ENCODE measurements at regions not wholly inside any gene's neighbourhood (a gene's known extent, or its start where the extent isn't known, plus 50 kb on each side); places are given as distances from the start of the nearest gene placed in this dataset.

- Mint-ChIP-seq H3K27ac (no peak overlapping the region), H3K27me3 (no peaks in the 10 kb centered on the region), H3K36me3 (no peaks in the 10 kb centered on the region), H3K4me1 (no peaks in the 10 kb centered on the region), H3K4me3 (no peak overlapping the region), H3K9me3 (ENCODE audit: low read depth) (peaks cover 5% of the 10 kb centered on the region)
- CTCF ChIA-PET: no interaction called here
- no peak for DNase-seq
- ATAC-seq: no peak
These were observed 793.5 kb downstream of the OLFM4 start for GRCh38 chr13:53822136-53822535.

DNA sequence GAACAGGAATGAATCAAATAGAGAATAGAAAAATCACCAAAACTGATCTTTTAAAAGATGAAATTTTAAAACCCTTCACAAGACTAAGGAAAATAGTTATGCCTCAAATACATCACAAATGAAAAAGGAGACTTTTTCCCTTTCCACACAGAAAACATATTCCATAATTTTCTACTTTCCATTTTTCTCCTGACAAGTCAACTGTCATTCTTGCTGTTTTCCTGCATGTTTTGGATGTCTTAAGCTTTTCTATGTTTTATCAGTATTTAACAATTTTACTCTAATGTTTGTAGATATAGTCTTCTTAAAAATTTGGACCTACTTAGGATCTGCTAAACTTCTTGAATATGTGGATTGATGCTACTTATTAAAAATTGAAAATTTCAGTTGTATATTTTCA lies 810.8 kb downstream of the OLFM4 start:
- no peak for ATAC-seq
- no peak for DNase-seq
- Mint-ChIP-seq H3K4me1 (no peaks in the 10 kb centered on the region), H3K27ac (no peak overlapping the region), H3K9me3 (ENCODE audit: low read depth) (peaks cover 8% of the 10 kb centered on the region), H3K27me3 (no peaks in the 10 kb centered on the region), H3K36me3 (no peaks in the 10 kb centered on the region), H3K4me3 (no peak overlapping the region)
- CTCF ChIA-PET: no interaction called here

DNA sequence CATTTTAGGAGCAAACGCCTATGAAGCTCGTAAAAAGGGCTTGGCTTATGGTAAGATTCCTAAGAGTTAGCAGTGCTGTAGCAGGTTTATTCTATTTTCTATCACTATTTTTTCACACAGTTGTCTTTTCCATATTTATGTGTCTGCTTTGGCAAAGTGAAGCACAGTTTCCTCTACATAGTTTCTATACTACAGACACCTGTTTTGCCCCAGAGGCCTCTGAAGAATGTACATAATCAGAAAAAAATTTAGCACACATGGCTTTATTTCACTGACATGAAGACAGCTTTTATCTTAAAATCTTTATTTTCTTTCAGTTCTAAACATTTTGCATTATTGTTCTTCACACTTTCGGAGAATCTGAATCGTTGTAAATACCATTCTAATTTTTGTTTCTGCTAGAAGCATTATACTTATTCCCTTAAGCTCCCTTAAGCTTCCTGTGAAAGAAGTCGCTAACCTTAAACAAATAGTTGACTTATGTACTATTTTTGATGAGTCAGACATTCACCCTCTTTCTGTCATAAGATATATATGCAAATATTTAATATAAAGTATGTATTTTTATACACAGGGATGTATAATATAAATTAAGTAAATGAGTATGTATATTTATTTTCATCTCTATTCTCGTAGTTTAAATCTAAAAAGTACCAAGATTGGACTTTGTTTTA lies 816.0 kb downstream of the OLFM4 start:
- ATAC-seq: no peak

DNA sequence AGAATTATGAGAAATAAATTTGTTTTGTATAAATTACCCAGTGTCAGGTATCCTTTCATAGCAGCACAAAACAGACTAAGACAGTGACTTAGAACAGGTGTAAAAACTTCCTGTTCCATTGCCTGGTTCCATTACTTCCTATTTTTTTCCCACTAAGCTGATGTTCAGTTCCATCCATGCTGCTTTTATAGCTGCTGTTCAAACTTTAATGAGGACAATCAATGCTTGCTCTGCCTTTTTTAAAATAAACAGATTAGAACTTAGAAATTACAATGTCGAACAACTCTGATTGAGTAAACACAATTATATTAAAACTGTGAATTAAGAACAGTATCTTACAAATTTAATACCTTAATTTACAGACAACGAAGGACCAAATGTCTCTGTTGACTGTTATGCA lies 818.9 kb downstream of the OLFM4 start:
- Mint-ChIP-seq H3K4me3 (no peak overlapping the region), H3K4me1 (no peaks in the 10 kb centered on the region), H3K27me3 (no peaks in the 10 kb centered on the region), H3K36me3 (no peaks in the 10 kb centered on the region), H3K9me3 (ENCODE audit: low read depth) (peaks cover 12% of the 10 kb centered on the region), H3K27ac (no peak overlapping the region)
- DNase-seq (no peak), ATAC-seq (no peak)
- CTCF ChIA-PET: no interaction called here

More for the DNA sequence above, 816.0 kb downstream of the OLFM4 start:
- H3K27ac Mint-ChIP-seq: no peak overlapping the region
- H3K4me3 Mint-ChIP-seq: no peak overlapping the region
- no peak for DNase-seq
- CTCF ChIA-PET: no interaction called here
- peaks cover 11% of the 10 kb centered on the region for H3K9me3 Mint-ChIP-seq (ENCODE audit: low read depth)
- no peaks in the 10 kb centered on the region for H3K27me3 Mint-ChIP-seq
- no peaks in the 10 kb centered on the region for H3K36me3 Mint-ChIP-seq
- no peaks in the 10 kb centered on the region for H3K4me1 Mint-ChIP-seq

DNA sequence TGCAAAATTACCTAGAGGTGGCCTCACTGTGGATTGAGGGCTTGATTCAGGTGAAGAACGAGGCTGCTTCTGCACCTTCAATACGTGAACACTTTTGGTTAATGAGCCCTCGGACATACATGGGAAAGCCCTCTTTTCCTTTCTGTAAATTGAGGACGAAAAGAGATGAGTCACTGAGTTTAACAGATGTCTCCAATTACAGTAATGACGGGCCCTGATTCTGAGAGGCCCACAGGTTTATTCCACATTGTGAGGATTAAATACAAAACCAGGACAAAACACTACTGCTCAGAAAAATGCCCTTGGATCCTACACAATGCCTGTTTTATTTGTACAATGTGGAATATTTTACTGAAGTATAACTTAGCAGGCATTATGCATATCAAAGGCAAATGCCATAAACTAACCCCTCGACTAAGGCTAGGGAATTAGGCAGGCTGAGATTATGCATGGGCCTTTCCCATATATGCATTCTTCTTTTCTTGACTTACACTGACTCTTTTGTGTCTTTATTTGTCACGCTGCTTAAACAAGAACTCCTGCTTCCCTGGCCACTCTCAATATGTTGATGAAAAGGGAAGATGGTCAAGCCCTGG lies 819.9 kb downstream of the OLFM4 start:
- Mint-ChIP-seq H3K4me1 (no peaks in the 10 kb centered on the region), H3K36me3 (no peaks in the 10 kb centered on the region)

DNA sequence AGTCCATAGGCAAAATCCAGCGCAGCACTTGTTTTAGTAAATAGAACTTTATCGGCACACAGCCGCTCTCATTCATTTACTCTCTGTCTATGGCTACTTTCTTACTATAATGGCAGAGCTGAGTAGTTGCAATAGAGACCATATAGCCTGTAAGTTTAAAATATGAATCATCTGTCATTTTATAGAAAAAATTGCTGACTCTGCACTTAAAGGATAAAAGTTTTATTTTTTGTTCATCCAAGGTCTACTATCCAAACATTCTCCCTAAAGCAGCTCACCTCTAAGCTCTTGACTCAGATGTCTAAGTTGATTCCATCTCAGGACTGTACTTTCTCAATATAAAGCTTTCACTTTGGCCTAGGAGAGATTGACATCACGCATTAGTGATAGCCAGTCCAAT lies 825.7 kb downstream of the OLFM4 start:
- Mint-ChIP-seq H3K9me3 (ENCODE audit: low read depth) (peaks cover 15% of the 10 kb centered on the region), H3K4me3 (no peak overlapping the region), H3K36me3 (no peaks in the 10 kb centered on the region), H3K4me1 (no peaks in the 10 kb centered on the region), H3K27ac (no peak overlapping the region), H3K27me3 (no peaks in the 10 kb centered on the region)
- ATAC-seq (no peak), DNase-seq (no peak)
- CTCF ChIA-PET: no interaction called here

More for the DNA sequence above, 819.9 kb downstream of the OLFM4 start:
- CTCF ChIA-PET: no interaction called here
- Mint-ChIP-seq H3K4me3 (no peak overlapping the region), H3K27me3 (no peaks in the 10 kb centered on the region), H3K9me3 (ENCODE audit: low read depth) (peaks cover 9% of the 10 kb centered on the region), H3K27ac (no peak overlapping the region)
- ATAC-seq (no peak), DNase-seq (no peak)

DNA sequence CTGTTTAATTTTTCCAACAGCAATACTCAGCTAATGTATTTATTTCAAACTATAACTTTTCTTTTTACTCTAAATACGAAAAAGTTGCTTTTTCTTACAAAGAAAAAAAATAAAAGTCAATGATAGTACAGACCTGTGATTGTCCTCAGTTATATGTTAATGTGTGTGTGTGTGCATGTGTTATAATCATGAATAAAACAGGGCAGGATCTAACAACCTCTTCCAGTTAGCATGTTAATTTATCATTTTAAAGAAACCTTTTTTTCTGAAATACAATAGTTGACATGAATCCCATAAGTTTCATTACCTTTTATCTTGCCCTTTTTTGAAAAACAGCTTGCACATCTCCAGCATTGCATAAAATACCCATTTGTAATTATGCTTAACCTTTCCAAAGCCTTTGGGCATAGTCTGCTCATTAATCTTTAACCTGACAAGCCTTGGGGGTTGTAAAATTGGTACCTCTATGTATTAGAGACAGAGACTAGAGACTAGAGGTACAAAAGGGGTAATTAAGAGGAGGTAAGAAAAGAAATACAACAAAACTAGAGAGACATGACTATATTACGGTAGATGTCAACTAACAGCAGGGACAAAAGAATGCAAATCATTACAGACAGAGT lies 828.1 kb downstream of the OLFM4 start:
- no peaks in the 10 kb centered on the region for H3K4me1 Mint-ChIP-seq
- ATAC-seq (no peak), DNase-seq (no peak)
- no peak overlapping the region for H3K4me3 Mint-ChIP-seq
- CTCF ChIA-PET: no interaction called here
- no peak overlapping the region for H3K27ac Mint-ChIP-seq
- H3K9me3 Mint-ChIP-seq (ENCODE audit: low read depth): peaks cover 9% of the 10 kb centered on the region
- H3K36me3 Mint-ChIP-seq: no peaks in the 10 kb centered on the region
- H3K27me3 Mint-ChIP-seq: no peaks in the 10 kb centered on the region

- H3K4me3 Mint-ChIP-seq: no peak overlapping the region
- H3K36me3 Mint-ChIP-seq: no peaks in the 10 kb centered on the region
- ATAC-seq (no peak), DNase-seq (no peak)
- H3K27ac Mint-ChIP-seq: no peak overlapping the region
- H3K27me3 Mint-ChIP-seq: no peaks in the 10 kb centered on the region
- CTCF ChIA-PET: no interaction called here
- no peaks in the 10 kb centered on the region for H3K4me1 Mint-ChIP-seq
- peaks cover 14% of the 10 kb centered on the region for H3K9me3 Mint-ChIP-seq (ENCODE audit: low read depth)
These were observed 834.9 kb downstream of the OLFM4 start for GRCh38 chr13:53863520-53863919.

DNA sequence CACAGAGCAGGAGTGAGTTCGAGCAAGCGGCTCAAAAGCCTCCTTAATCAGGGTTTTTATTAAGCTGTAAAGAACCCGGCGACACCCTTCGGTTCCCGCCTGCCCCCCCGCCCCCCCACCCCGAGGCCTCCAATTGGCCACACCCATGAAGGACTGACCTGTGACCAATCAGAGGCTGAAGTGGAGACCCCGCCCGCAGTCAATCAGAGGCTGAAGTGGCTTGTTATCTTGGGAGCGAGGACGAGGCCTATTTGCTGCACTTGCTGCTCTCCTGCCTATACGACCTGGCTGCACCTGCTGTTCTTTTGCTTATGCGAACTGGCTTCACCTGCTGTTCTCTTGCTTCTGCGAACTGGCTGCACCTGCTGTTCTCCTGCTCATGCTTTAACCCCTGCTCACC lies 844.9 kb downstream of the OLFM4 start:
- CTCF ChIA-PET: no interaction called here
- no peak overlapping the region for H3K27ac Mint-ChIP-seq
- no peak overlapping the region for H3K4me3 Mint-ChIP-seq

GRCh38 chr13:53878861-53879260 lies 850.2 kb downstream of the OLFM4 start:
- Mint-ChIP-seq H3K27me3 (no peaks in the 10 kb centered on the region), H3K4me3 (no peak overlapping the region), H3K9me3 (ENCODE audit: low read depth) (peaks cover 2% of the 10 kb centered on the region), H3K36me3 (no peaks in the 10 kb centered on the region), H3K27ac (no peak overlapping the region), H3K4me1 (no peaks in the 10 kb centered on the region)
- CTCF ChIA-PET: no interaction called here
- no peak for ATAC-seq
- no peak for DNase-seq

More for the DNA sequence above, 844.9 kb downstream of the OLFM4 start:
- no peaks in the 10 kb centered on the region for H3K27me3 Mint-ChIP-seq
- no peaks in the 10 kb centered on the region for H3K36me3 Mint-ChIP-seq
- H3K4me1 Mint-ChIP-seq: no peaks in the 10 kb centered on the region
- no peak for ATAC-seq
- peaks cover 8% of the 10 kb centered on the region for H3K9me3 Mint-ChIP-seq (ENCODE audit: low read depth)
- DNase-seq: no peak

GRCh38 chr13:53885997-53886396 lies 857.4 kb downstream of the OLFM4 start:
- Mint-ChIP-seq H3K36me3 (no peaks in the 10 kb centered on the region), H3K4me3 (no peak overlapping the region), H3K27ac (no peak overlapping the region), H3K9me3 (ENCODE audit: low read depth) (peaks cover 3% of the 10 kb centered on the region), H3K4me1 (no peaks in the 10 kb centered on the region), H3K27me3 (no peaks in the 10 kb centered on the region)
- DNase-seq (no peak), ATAC-seq (no peak)
- CTCF ChIA-PET: no interaction called here

GRCh38 chr13:53890696-53891095 lies 862.1 kb downstream of the OLFM4 start:
- no peaks in the 10 kb centered on the region for H3K27me3 Mint-ChIP-seq
- CTCF ChIA-PET: no interaction called here
- DNase-seq: no peak

DNA sequence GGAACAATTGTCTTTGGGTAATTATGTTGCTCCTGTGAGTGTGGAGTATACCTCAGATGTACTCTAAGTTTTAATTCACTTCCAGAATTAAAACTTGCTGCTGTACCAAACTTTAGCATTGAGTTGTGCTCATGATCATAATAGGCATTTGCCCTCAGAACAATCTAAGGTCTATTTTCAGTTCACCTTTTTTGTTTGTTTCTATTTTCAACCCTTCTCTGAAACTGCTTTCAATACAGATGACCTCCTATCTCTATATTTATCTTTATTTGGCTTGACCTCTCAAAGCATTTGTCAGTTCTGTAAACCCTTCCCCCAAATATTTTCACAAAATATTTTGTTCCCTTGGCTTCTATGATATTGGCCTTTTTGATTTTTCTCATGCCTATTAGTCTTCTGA lies 873.0 kb downstream of the OLFM4 start:
- CTCF ChIA-PET: no interaction called here
- Mint-ChIP-seq H3K4me1 (no peaks in the 10 kb centered on the region), H3K4me3 (no peak overlapping the region), H3K9me3 (ENCODE audit: low read depth) (peaks cover 6% of the 10 kb centered on the region), H3K27me3 (no peaks in the 10 kb centered on the region), H3K27ac (no peak overlapping the region), H3K36me3 (no peaks in the 10 kb centered on the region)
- ATAC-seq (no peak), DNase-seq (no peak)

More at GRCh38 chr13:53890696-53891095, 862.1 kb downstream of the OLFM4 start:
- H3K4me1 Mint-ChIP-seq: no peaks in the 10 kb centered on the region
- ATAC-seq: no peak
- H3K9me3 Mint-ChIP-seq (ENCODE audit: low read depth): peaks cover 5% of the 10 kb centered on the region
- H3K4me3 Mint-ChIP-seq: no peak overlapping the region
- H3K36me3 Mint-ChIP-seq: no peaks in the 10 kb centered on the region
- no peak overlapping the region for H3K27ac Mint-ChIP-seq

DNA sequence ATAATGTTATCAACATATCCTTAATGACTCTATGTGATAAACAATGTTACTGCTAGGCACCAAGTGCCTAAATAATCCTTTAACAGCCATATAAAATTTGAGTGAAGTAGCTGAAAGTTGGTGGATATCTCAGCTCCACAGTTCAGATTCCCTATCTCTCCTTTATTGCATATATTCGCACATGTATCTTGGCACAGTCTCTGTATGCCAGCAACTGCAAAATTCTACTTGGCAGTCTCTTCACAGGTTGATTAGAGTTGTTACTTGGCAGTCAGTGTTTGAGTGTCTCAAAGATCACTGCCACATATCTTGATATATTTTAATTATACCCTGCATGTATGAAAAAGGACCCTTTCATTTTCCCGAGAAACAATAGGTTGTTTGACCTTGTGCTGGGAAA lies 879.3 kb downstream of the OLFM4 start:
- no peak for DNase-seq
- Mint-ChIP-seq H3K4me3 (no peak overlapping the region), H3K27ac (no peak overlapping the region), H3K36me3 (no peaks in the 10 kb centered on the region), H3K4me1 (no peaks in the 10 kb centered on the region), H3K27me3 (no peaks in the 10 kb centered on the region), H3K9me3 (ENCODE audit: low read depth) (peaks cover 6% of the 10 kb centered on the region)
- CTCF ChIA-PET: no interaction called here
- no peak for ATAC-seq
